ENCODE measurements at regions not wholly inside any gene's neighbourhood (a gene's known extent, or its start where the extent isn't known, plus 50 kb on each side); places are given as distances from the start of the nearest gene placed in this dataset.

GRCh38 chr1:56050911-56051310 is 528.5 kb downstream of the PLPP3 start:
- no peak for TF ChIP-seq REST (IDR thresholded peaks at IDR 0.05; ENCODE audit: low read depth)
- no peak for TF ChIP-seq EGR1 (IDR thresholded peaks at IDR 0.05)
- no peak for TF ChIP-seq USF1 (IDR thresholded peaks at IDR 0.05)
- TF ChIP-seq RAD21 (IDR thresholded peaks at IDR 0.05; ENCODE audit: low read depth), result no peak
